Parathyroid adenoma (tissue), 2 donors: ENCODE measurements at regions not wholly inside any gene's neighbourhood (a gene's known extent, or its start where the extent isn't known, plus 50 kb on each side); places are given as distances from the start of the nearest gene placed in this dataset.

ENCODE experiments used
- H2AFZ ChIP-seq: fragments of 300-600 bp; sonication (generic); one replicate; pipeline ENCODE4 v1.7.0; 2017; ENCODE audit warnings: antibody characterized with exemption, mild to moderate bottlenecking
- H3K27ac ChIP-seq: fragments of 300-600 bp; sonication (generic); one replicate; pipeline ENCODE4 v1.7.0; 2017
- H3K27me3 ChIP-seq: fragments of 300-600 bp; sonication (generic); one replicate; pipeline ENCODE4 v1.7.0; 2017; ENCODE audit warnings: low read length; ENCODE audit not compliant: control insufficient read depth, insufficient read depth
- H3K36me3 ChIP-seq: fragments of 300-600 bp; sonication (generic); one replicate; pipeline ENCODE4 v1.7.0; 2017; ENCODE audit warnings: low read length; ENCODE audit not compliant: control insufficient read depth, insufficient read depth
- H3K4me1 ChIP-seq: fragments of 300-600 bp; sonication (generic); one replicate; pipeline ENCODE4 v1.7.0; 2017; ENCODE audit warnings: control low read depth
- H3K4me2 ChIP-seq: fragments of 300-600 bp; sonication (generic); one replicate; pipeline ENCODE4 v1.7.0; 2017; ENCODE audit warnings: low read length
- H3K4me3 ChIP-seq: fragments of 300-600 bp; sonication (generic); one replicate; pipeline ENCODE4 v1.7.0; 2017; ENCODE audit warnings: low read depth, low read length
- H3K79me2 ChIP-seq: fragments of 300-600 bp; sonication (generic); one replicate; pipeline ENCODE4 v1.7.0; 2017; ENCODE audit warnings: control low read depth
- H3K9ac ChIP-seq: fragments of 300-600 bp; sonication (generic); one replicate; pipeline ENCODE4 v1.7.0; 2017; ENCODE audit warnings: mild to moderate bottlenecking
- H3K9me3 ChIP-seq: fragments of 300-600 bp; sonication (generic); one replicate; pipeline ENCODE4 v1.7.0; 2017; ENCODE audit warnings: low read length; ENCODE audit not compliant: control insufficient read depth
- CTCF ChIP-seq: fragments of 300-600 bp; sonication (generic); IDR thresholded peaks from one replicate; pipeline ENCODE4 v1.7.0; 2017; ENCODE audit warnings: antibody characterized with exemption, mild to moderate bottlenecking
- donor health status: primary hyperparathyroidism.

GRCh38 chr5:61837788-61838187 is 468.2 kb upstream of the KIF2A start:
- H3K4me2 ChIP-seq: no peak overlapping the region
- H3K27ac ChIP-seq: no peak overlapping the region
- no peaks in the 10 kb centered on the region for H3K27me3 ChIP-seq
- H3K9me3 ChIP-seq: no peaks in the 10 kb centered on the region
- no peak overlapping the region for H2AFZ ChIP-seq
- TF ChIP-seq CTCF: no peak
- no peaks in the 10 kb centered on the region for H3K36me3 ChIP-seq
- no peaks in the 10 kb centered on the region for H3K4me1 ChIP-seq
- no peaks in the 10 kb centered on the region for H3K79me2 ChIP-seq
- H3K9ac ChIP-seq: no peak overlapping the region
- no peak overlapping the region for H3K4me3 ChIP-seq

- Histone ChIP-seq H3K4me1 (no peaks in the 10 kb centered on the region), H3K4me2 (no peak overlapping the region), H3K79me2 (no peaks in the 10 kb centered on the region), H3K36me3 (no peaks in the 10 kb centered on the region), H3K27ac (no peak overlapping the region), H2AFZ (no peak overlapping the region), H3K9ac (no peak overlapping the region), H3K27me3 (no peaks in the 10 kb centered on the region), H3K9me3 (no peaks in the 10 kb centered on the region), H3K4me3 (no peak overlapping the region)
- no peak for TF ChIP-seq CTCF
Measured at GRCh38 chr5:61840361-61840760, 465.6 kb upstream of the KIF2A start.

- no peaks in the 10 kb centered on the region for H3K9me3 ChIP-seq
- no peak for TF ChIP-seq CTCF
Measured at GRCh38 chr5:61842840-61843239, 463.2 kb upstream of the KIF2A start.

GRCh38 chr5:61850696-61851095 is 455.3 kb upstream of the KIF2A start:
- Histone ChIP-seq H3K27ac (no peak overlapping the region), H3K4me1 (no peaks in the 10 kb centered on the region), H3K9ac (no peak overlapping the region), H3K27me3 (no peaks in the 10 kb centered on the region), H2AFZ (no peak overlapping the region), H3K36me3 (no peaks in the 10 kb centered on the region), H3K4me2 (no peak overlapping the region), H3K4me3 (no peak overlapping the region), H3K9me3 (no peaks in the 10 kb centered on the region), H3K79me2 (no peaks in the 10 kb centered on the region)
- no peak for TF ChIP-seq CTCF

More at GRCh38 chr5:61842840-61843239, 463.2 kb upstream of the KIF2A start:
- H3K4me2 ChIP-seq: no peak overlapping the region
- H3K27ac ChIP-seq: no peak overlapping the region
- H3K27me3 ChIP-seq: no peaks in the 10 kb centered on the region
- H3K4me1 ChIP-seq: no peaks in the 10 kb centered on the region
- no peaks in the 10 kb centered on the region for H3K36me3 ChIP-seq
- no peak overlapping the region for H3K9ac ChIP-seq
- H3K79me2 ChIP-seq: no peaks in the 10 kb centered on the region
- no peak overlapping the region for H2AFZ ChIP-seq
- no peak overlapping the region for H3K4me3 ChIP-seq

GRCh38 chr5:61854531-61854930 is 451.5 kb upstream of the KIF2A start:
- Histone ChIP-seq H2AFZ (no peak overlapping the region), H3K9me3 (no peaks in the 10 kb centered on the region), H3K36me3 (no peaks in the 10 kb centered on the region), H3K27me3 (no peaks in the 10 kb centered on the region), H3K4me2 (no peak overlapping the region), H3K27ac (no peak overlapping the region), H3K4me1 (no peaks in the 10 kb centered on the region), H3K79me2 (no peaks in the 10 kb centered on the region), H3K4me3 (no peak overlapping the region), H3K9ac (no peak overlapping the region)
- TF ChIP-seq CTCF: no peak
